ENCODE measurements at regions not wholly inside any gene's neighbourhood (a gene's known extent, or its start where the extent isn't known, plus 50 kb on each side); places are given as distances from the start of the nearest gene placed in this dataset.
A peak's percentile ranks its signal among the peaks of the same experiment; 100 is the strongest.
"Not testable (repeated sequence)": the region's sequence is repeated elsewhere in the genome, so short reads cannot be mapped to it uniquely, and the experiment has no call there.

- not testable (repeated sequence) for H3K9ac ChIP-seq; H3K36me3 ChIP-seq; H3K9me3 ChIP-seq (replicated peaks in 1 of 11); H3K27ac ChIP-seq; H3K4me3 ChIP-seq; H3K27me3 ChIP-seq; H4K20me1 ChIP-seq; H3K4me1 ChIP-seq; H3K4me2 ChIP-seq
Measured at GRCh38 chr16:15223398-15223797, 129.3 kb upstream of the RRN3 start.

GRCh38 chr16:15219679-15220615, 125.9 kb upstream of the RRN3 start:
- H3K27ac ChIP-seq; H4K20me1 ChIP-seq; H3K4me1 ChIP-seq; H3K4me2 ChIP-seq; H3K27me3 ChIP-seq; H3K9me3 ChIP-seq (replicated peaks in 1 of 11); H3K4me3 ChIP-seq; H3K36me3 ChIP-seq; H3K9ac ChIP-seq: not testable (repeated sequence)

GRCh38 chr16:15218856-15219500, 124.9 kb upstream of the RRN3 start:
- H3K27me3 ChIP-seq; H3K36me3 ChIP-seq; H4K20me1 ChIP-seq; H3K4me3 ChIP-seq; H3K4me2 ChIP-seq; H3K9ac ChIP-seq; H3K9me3 ChIP-seq (replicated peaks in 1 of 11); H3K4me1 ChIP-seq; H3K27ac ChIP-seq: not testable (repeated sequence)

- 0 out of 22 replicates have a peak overlapping the region, but pooled peaks of 2 of the 11 experiments have one; percentile 25 to 35 for H3K4me2 ChIP-seq
- not testable (repeated sequence) for H3K4me3 ChIP-seq; H3K36me3 ChIP-seq; H3K27me3 ChIP-seq; H3K9ac ChIP-seq; H4K20me1 ChIP-seq; H3K9me3 ChIP-seq (replicated peaks in 1 of 11)
- H3K27ac ChIP-seq: peak overlapping the region in 1 of 11 experiments; percentile 25; a peak in 3 of 22 replicates
- peaks cover 0 to 14% (median 7%) of the 10 kb centered on the region in 10 experiments; a peak in 11 of 20 replicates for H3K4me1 ChIP-seq
Measured at GRCh38 chr16:15207202-15207981, 113.3 kb upstream of the RRN3 start.

- not testable (repeated sequence) for H3K36me3 ChIP-seq; H3K27me3 ChIP-seq; H4K20me1 ChIP-seq; H3K9me3 ChIP-seq (replicated peaks in 1 of 11); H3K4me3 ChIP-seq; H3K9ac ChIP-seq
- Histone ChIP-seq H3K4me2 (peak overlapping the region in 6 of 11 experiments; percentile 12 to 49 (median 30); a peak in 7 of 22 replicates), H3K4me1 (peaks cover 0 to 14% (median 7%) of the 10 kb centered on the region in 10 experiments; a peak in 11 of 20 replicates), H3K27ac (peak overlapping the region in 2 of 11 experiments; percentile 25 to 33; a peak in 2 of 22 replicates)
Measured at GRCh38 chr16:15206439-15206838, 112.4 kb upstream of the RRN3 start.

GRCh38 chr16:15205939-15206338, 111.9 kb upstream of the RRN3 start:
- H3K4me3 ChIP-seq; H3K9me3 ChIP-seq (replicated peaks in 1 of 11); H3K36me3 ChIP-seq; H4K20me1 ChIP-seq; H3K27me3 ChIP-seq; H3K9ac ChIP-seq: not testable (repeated sequence)
- Histone ChIP-seq H3K4me2 (peak overlapping the region in 8 of 11 experiments; percentile 10 to 51 (median 30); a peak in 10 of 22 replicates), H3K27ac (peak overlapping the region in 6 of 11 experiments; percentile 18 to 62 (median 46); a peak in 8 of 22 replicates), H3K4me1 (peaks cover 0 to 14% (median 7%) of the 10 kb centered on the region in 10 experiments; a peak in 11 of 20 replicates)

GRCh38 chr16:15204571-15204970, 110.5 kb upstream of the RRN3 start:
- not testable (repeated sequence) for H3K9ac ChIP-seq; H3K27me3 ChIP-seq; H3K4me3 ChIP-seq; H3K4me2 ChIP-seq; H3K36me3 ChIP-seq; H3K9me3 ChIP-seq (replicated peaks in 1 of 11); H3K27ac ChIP-seq; H4K20me1 ChIP-seq
- peaks cover 0 to 14% (median 7%) of the 10 kb centered on the region in 10 experiments; a peak in 11 of 20 replicates for H3K4me1 ChIP-seq

GRCh38 chr16:15192813-15193212, 98.7 kb upstream of the RRN3 start:
- not testable (repeated sequence) for H3K4me1 ChIP-seq; H3K4me2 ChIP-seq; H3K27me3 ChIP-seq; H4K20me1 ChIP-seq; H3K9me3 ChIP-seq (replicated peaks in 1 of 11); H3K36me3 ChIP-seq; H3K9ac ChIP-seq; H3K27ac ChIP-seq; H3K4me3 ChIP-seq

- H3K9me3 ChIP-seq (replicated peaks in 1 of 11); H3K27me3 ChIP-seq; H3K36me3 ChIP-seq; H3K27ac ChIP-seq; H3K4me1 ChIP-seq; H3K4me2 ChIP-seq; H3K4me3 ChIP-seq; H3K9ac ChIP-seq; H4K20me1 ChIP-seq: not testable (repeated sequence)
Measured at GRCh38 chr16:15192197-15192596, 98.1 kb upstream of the RRN3 start.

GRCh38 chr16:15189478-15189877, 95.4 kb upstream of the RRN3 start:
- H3K9ac ChIP-seq; H3K9me3 ChIP-seq (replicated peaks in 1 of 11); H4K20me1 ChIP-seq; H3K27me3 ChIP-seq; H3K4me2 ChIP-seq; H3K4me3 ChIP-seq; H3K27ac ChIP-seq; H3K4me1 ChIP-seq; H3K36me3 ChIP-seq: not testable (repeated sequence)

Measured in BLaER1 treated with 17β-estradiol and CSF1 and Interleukin-3, amounts not matched to agents 10 nM and 100 nM (cell line).